GM18951 (cell line): ENCODE measurements at regions not wholly inside any gene's neighbourhood (a gene's known extent, or its start where the extent isn't known, plus 50 kb on each side); places are given as distances from the start of the nearest gene placed in this dataset.

Experiments used
- POLR2A ChIP-seq: IDR thresholded peaks from 4 replicates; pipeline ENCODE4 v1.6.1; 2011; ENCODE audit warnings: mild to moderate bottlenecking; ENCODE audit not compliant: insufficient read length, insufficient read depth; ENCODE audit errors: extremely low read depth
- in situ Hi-C: fragments of 300-500 bp; cut with MboI; formaldehyde crosslinking; loops from one replicate; pipeline ENCODE4 v1.12.0; 2022; ENCODE audit warnings: low sequenced_read_pairs, mixed read lengths, inconsistent platforms; ENCODE audit not compliant: unreplicated experiment

GRCh38 chr5:165173651-165174050 lies 1668.2 kb downstream of the MAT2B start:
- in situ Hi-C loops = no loop called here
- TF ChIP-seq POLR2A = no peak

- in situ Hi-C loops = no loop called here
- no peak for TF ChIP-seq POLR2A
Measured at GRCh38 chr5:165175041-165175440, 1669.6 kb downstream of the MAT2B start.

- in situ Hi-C loops = no loop called here
- TF ChIP-seq POLR2A = no peak
Measured at GRCh38 chr5:165184183-165184582, 1678.8 kb downstream of the MAT2B start.

GRCh38 chr5:165185716-165186115 lies 1680.3 kb downstream of the MAT2B start:
- in situ Hi-C loops = no loop called here
- no peak for TF ChIP-seq POLR2A

GRCh38 chr5:165187815-165188214 lies 1682.4 kb downstream of the MAT2B start:
- in situ Hi-C loops = no loop called here
- no peak for TF ChIP-seq POLR2A

GRCh38 chr5:165188556-165189175 lies 1683.2 kb downstream of the MAT2B start:
- TF ChIP-seq POLR2A = no peak
- in situ Hi-C loops = no loop called here

GRCh38 chr5:165196961-165197360 lies 1691.5 kb downstream of the MAT2B start:
- in situ Hi-C loops = no loop called here
- TF ChIP-seq POLR2A = no peak

- in situ Hi-C loops = loop anchor here (25.0 kb wide), 2 partner anchors 1189 to 1639 kb away; no protein-coding TSS in a partner anchor
- TF ChIP-seq POLR2A = no peak
Measured at GRCh38 chr5:165201369-165201768, 1696.0 kb downstream of the MAT2B start.

- no peak for TF ChIP-seq POLR2A
- in situ Hi-C loops = loop anchor here (25.0 kb wide), 2 partner anchors 1190 to 1640 kb away; no protein-coding TSS in a partner anchor
Measured at GRCh38 chr5:165201771-165202518, 1696.5 kb downstream of the MAT2B start.

- no peak for TF ChIP-seq POLR2A
- in situ Hi-C loops = loop anchor here (25.0 kb wide), 2 partner anchors 1190 to 1640 kb away; no protein-coding TSS in a partner anchor
Measured at GRCh38 chr5:165202519-165202910, 1697.1 kb downstream of the MAT2B start.

- in situ Hi-C loops = loop anchor here (25.0 kb wide), 2 partner anchors 1197 to 1647 kb away; no protein-coding TSS in a partner anchor
- no peak for TF ChIP-seq POLR2A
Measured at GRCh38 chr5:165209101-165209727, 1703.8 kb downstream of the MAT2B start.

GRCh38 chr5:165224366-165225045 lies 1719.1 kb downstream of the MAT2B start:
- TF ChIP-seq POLR2A = no peak
- in situ Hi-C loops = loop anchor here (25.0 kb wide), 2 partner anchors 1212 to 1662 kb away; no protein-coding TSS in a partner anchor

GRCh38 chr5:165227515-165227914 lies 1722.1 kb downstream of the MAT2B start:
- in situ Hi-C loops = no loop called here
- no peak for TF ChIP-seq POLR2A

GRCh38 chr5:165228184-165228583 lies 1722.8 kb downstream of the MAT2B start:
- TF ChIP-seq POLR2A = no peak
- in situ Hi-C loops = no loop called here
